Suprapubic skin (tissue), 4 donors: ENCODE measurements at regions not wholly inside any gene's neighbourhood (a gene's known extent, or its start where the extent isn't known, plus 50 kb on each side); places are given as distances from the start of the nearest gene placed in this dataset.

Source experiments
- DNase-seq, 2 donors: peaks; one replicate each; pipeline ENCODE4 v3.0.0-alpha.2; 2019; ENCODE audit warnings: low spot score in 2 of 2
- H3K27ac ChIP-seq: fragments of 200-600 bp; sonication (generic); one replicate; pipeline ENCODE4 v1.5.1; 2019
- H3K27me3 ChIP-seq: fragments of 200-600 bp; sonication (generic); one replicate; pipeline ENCODE4 v1.5.1; 2019
- H3K36me3 ChIP-seq: fragments of 200-600 bp; sonication (generic); one replicate; pipeline ENCODE4 v1.5.1; 2019
- H3K4me1 ChIP-seq: fragments of 200-600 bp; sonication (generic); one replicate; pipeline ENCODE4 v1.5.1; 2019
- H3K4me3 ChIP-seq: fragments of 200-600 bp; sonication (generic); one replicate; pipeline ENCODE4 v1.5.1; 2019; ENCODE audit warnings: mild to moderate bottlenecking
- H3K9me3 ChIP-seq: fragments of 200-600 bp; sonication (generic); one replicate; pipeline ENCODE4 v1.5.1; 2019
- EP300 ChIP-seq: sonication (generic); formaldehyde crosslinking; IDR thresholded peaks from one replicate; pipeline ENCODE4 v1.6.1; 2017; ENCODE audit warnings: antibody characterized with exemption
- POLR2A ChIP-seq, 2 donors: fragments of 450-650 bp; IDR thresholded peaks; one replicate each; pipeline ENCODE4 v1.6.1; 2017; ENCODE audit warnings: antibody characterized with exemption in 2 of 2, mild to moderate bottlenecking in 2 of 2, moderate library complexity in 2 of 2
- POLR2AphosphoS5 ChIP-seq, 3 donors: sonication (generic); formaldehyde crosslinking; IDR thresholded peaks; one replicate each; pipeline ENCODE4 v1.6.1; 2017; ENCODE audit warnings: antibody characterized with exemption in 3 of 3
- WGBS: methylation state at CpG from one replicate; pipeline ENCODE4 v1.1.5; 2018; 5-methylcytosine and 5-hydroxymethylcytosine counted together
- TF ChIP-seq, protein P1 (sequence below), 2 donors: fragments of 200-600 bp in 1 of 2; fragments of 450-650 bp in 1 of 2; sonication (generic) in 1 of 2; IDR thresholded peaks; one replicate each; pipeline ENCODE4 v1.5.1; 2016 to 2019; ENCODE audit warnings: antibody characterized with exemption in 2 of 2, mild to moderate bottlenecking in 1 of 2, moderate library complexity in 1 of 2

DNA sequence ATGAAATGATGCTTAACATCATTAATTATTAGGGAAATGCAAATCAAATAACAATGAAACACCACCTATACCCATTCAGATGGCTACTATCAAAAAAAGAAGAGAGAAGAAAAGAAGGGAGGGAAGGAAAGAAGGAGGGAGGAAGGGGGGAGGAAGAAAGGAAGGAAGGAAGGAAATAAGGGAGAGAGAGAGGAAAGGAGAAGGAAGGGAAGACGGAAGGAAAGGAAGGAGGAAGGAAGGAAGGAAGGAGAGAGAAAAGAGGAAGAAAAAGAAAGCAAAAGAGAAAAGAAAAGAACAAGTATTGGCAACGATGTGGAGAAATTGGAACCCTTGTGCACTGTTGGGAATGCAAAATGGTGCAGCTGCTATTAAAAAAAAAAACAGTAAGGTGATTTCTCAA, 363.3 kb downstream of the TNS1 start:
- 84% methylated on average over 2 of the region's 2 CpGs for WGBS
- H3K9me3 ChIP-seq = no peaks in the 10 kb centered on the region
- no peak for TF ChIP-seq EP300
- no peak for TF ChIP-seq POLR2AphosphoS5 (IDR thresholded peaks at IDR 0.05)

DNA sequence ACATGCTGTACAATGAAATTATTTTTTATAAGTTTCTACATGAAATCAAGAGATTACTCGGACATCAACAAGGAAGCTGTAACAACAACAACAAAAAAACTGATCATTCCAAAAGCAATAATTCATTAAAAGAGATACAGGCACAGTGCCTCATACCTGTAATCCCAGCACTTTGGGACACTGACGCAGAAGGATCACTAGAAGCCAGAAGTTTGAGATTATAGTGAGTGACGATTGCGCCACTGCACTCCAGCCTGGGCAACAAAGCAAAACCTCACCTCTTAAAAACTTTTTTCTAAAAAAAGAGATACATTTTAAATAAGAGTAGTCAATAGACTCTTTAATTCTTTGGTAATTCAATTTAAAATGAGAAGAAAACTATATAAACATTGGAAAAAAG, 364.3 kb downstream of the TNS1 start:
- Histone ChIP-seq H3K4me1 (peaks cover 5% of the 10 kb centered on the region), H3K9me3 (no peaks in the 10 kb centered on the region), H3K27me3 (no peaks in the 10 kb centered on the region), H3K4me3 (no peak overlapping the region), H3K36me3 (no peaks in the 10 kb centered on the region), H3K27ac (no peak overlapping the region)
- 91% methylated on average over 4 of the region's 4 CpGs for WGBS
- DNase-seq = no peak
- TF ChIP-seq POLR2AphosphoS5 (IDR thresholded peaks at IDR 0.05) (no peak), EP300 (no peak), POLR2A (IDR thresholded peaks at IDR 0.05) (no peak)
- TF ChIP-seq, protein P1, sequence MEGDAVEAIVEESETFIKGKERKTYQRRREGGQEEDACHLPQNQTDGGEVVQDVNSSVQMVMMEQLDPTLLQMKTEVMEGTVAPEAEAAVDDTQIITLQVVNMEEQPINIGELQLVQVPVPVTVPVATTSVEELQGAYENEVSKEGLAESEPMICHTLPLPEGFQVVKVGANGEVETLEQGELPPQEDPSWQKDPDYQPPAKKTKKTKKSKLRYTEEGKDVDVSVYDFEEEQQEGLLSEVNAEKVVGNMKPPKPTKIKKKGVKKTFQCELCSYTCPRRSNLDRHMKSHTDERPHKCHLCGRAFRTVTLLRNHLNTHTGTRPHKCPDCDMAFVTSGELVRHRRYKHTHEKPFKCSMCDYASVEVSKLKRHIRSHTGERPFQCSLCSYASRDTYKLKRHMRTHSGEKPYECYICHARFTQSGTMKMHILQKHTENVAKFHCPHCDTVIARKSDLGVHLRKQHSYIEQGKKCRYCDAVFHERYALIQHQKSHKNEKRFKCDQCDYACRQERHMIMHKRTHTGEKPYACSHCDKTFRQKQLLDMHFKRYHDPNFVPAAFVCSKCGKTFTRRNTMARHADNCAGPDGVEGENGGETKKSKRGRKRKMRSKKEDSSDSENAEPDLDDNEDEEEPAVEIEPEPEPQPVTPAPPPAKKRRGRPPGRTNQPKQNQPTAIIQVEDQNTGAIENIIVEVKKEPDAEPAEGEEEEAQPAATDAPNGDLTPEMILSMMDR (IDR thresholded peaks at IDR 0.05) = no peak

More for the DNA sequence above, 363.3 kb downstream of the TNS1 start:
- Histone ChIP-seq H3K36me3 (no peaks in the 10 kb centered on the region), H3K27me3 (no peaks in the 10 kb centered on the region), H3K27ac (no peak overlapping the region), H3K4me3 (no peak overlapping the region), H3K4me1 (no peaks in the 10 kb centered on the region)
- no peak for DNase-seq

DNA sequence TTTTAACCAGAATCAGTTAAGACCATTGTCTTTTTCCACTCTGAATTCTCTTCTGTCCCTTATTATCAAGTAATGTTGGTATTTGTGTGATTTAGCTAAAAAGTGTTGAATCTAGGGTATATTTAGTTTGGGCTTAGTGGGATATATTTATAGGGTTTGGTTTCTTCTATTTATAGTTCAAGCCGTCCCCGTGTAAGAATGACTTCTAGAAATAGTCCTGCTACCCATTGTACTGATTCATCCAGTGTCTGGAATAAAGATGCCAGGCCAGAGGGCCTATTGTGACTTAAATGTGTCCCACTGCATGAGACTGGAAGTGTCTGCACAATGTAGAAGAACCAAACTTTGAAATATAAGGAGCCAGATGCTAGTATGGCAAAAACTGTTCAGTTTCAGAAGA, 364.8 kb downstream of the TNS1 start:
- H3K4me3 ChIP-seq = no peak overlapping the region
- no peaks in the 10 kb centered on the region for H3K9me3 ChIP-seq
- DNase-seq = no peak
- H3K36me3 ChIP-seq = no peaks in the 10 kb centered on the region
- no peaks in the 10 kb centered on the region for H3K27me3 ChIP-seq
- WGBS = 82% methylated on average over 2 of the region's 2 CpGs
- TF ChIP-seq, protein P1 (IDR thresholded peaks at IDR 0.05) = no peak
- TF ChIP-seq EP300 (no peak), POLR2AphosphoS5 (IDR thresholded peaks at IDR 0.05) (no peak), POLR2A (IDR thresholded peaks at IDR 0.05) (no peak)
- peaks cover 5% of the 10 kb centered on the region for H3K4me1 ChIP-seq
- H3K27ac ChIP-seq = no peak overlapping the region

DNA sequence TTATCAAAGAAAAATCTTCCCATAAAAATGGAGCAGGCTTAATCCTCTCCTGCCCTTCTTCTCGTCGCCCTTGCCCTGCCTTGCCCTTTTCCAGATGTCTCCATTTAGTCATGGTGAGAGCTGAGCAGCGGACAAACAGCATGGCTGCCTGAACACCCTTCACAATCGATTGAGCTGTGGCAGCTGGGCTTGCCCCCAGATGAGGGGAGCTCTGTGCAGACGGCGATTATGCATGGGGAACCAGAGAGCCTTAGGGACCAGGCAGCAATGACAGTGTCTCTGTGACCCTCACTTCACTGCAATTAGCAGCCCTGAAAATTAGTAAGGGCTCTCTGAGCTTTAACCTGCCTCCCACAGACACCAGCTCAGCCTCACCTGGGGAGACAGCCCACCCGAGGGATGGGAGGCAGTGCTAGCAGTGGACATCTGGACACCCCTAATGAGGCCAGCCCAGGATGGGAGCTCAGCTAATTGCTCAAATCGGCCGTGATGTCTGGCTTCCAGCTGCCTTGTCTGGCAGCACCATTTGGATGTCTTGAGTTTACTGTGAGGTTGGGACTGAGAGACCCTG, 365.7 kb downstream of the TNS1 start:
- 78% methylated on average over 9 of the region's 9 CpGs for WGBS
- Histone ChIP-seq H3K27ac (no peak overlapping the region), H3K36me3 (no peaks in the 10 kb centered on the region), H3K27me3 (no peaks in the 10 kb centered on the region), H3K9me3 (no peaks in the 10 kb centered on the region), H3K4me3 (no peak overlapping the region), H3K4me1 (peaks cover 8% of the 10 kb centered on the region)
- TF ChIP-seq, protein P1 (IDR thresholded peaks at IDR 0.05) = no peak
- TF ChIP-seq EP300 (no peak), POLR2A (IDR thresholded peaks at IDR 0.05) (no peak), POLR2AphosphoS5 (IDR thresholded peaks at IDR 0.05) (no peak)
- no peak for DNase-seq

DNA sequence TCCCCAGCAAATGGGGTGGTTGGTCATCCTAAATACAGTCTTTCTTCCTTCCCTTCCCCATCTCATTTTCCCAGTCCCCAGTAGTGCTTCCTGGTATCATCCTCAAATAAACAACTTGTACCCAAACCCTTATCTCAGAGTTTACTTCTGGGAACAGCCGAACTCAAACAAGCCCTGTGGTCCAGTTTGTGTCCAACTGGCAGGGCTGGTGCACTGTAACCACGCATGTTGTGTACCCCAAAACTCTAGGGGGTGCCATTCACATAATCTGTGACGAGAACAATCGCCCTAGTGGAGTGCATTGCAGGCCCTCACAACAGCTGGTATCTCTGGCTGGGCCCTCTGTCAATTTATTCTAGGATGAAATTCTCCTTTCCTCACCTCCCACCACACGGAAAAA, 366.2 kb downstream of the TNS1 start:
- no peak for TF ChIP-seq POLR2AphosphoS5 (IDR thresholded peaks at IDR 0.05)
- TF ChIP-seq POLR2A (IDR thresholded peaks at IDR 0.05) = no peak
- TF ChIP-seq, protein P1 (IDR thresholded peaks at IDR 0.05) = no peak
- no peak for TF ChIP-seq EP300
- H3K9me3 ChIP-seq = no peaks in the 10 kb centered on the region
- H3K27me3 ChIP-seq = no peaks in the 10 kb centered on the region
- peaks cover 8% of the 10 kb centered on the region for H3K4me1 ChIP-seq
- H3K4me3 ChIP-seq = no peak overlapping the region
- H3K27ac ChIP-seq = no peak overlapping the region
- 83% methylated on average over 5 of the region's 5 CpGs for WGBS
- no peak for DNase-seq
- H3K36me3 ChIP-seq = no peaks in the 10 kb centered on the region

DNA sequence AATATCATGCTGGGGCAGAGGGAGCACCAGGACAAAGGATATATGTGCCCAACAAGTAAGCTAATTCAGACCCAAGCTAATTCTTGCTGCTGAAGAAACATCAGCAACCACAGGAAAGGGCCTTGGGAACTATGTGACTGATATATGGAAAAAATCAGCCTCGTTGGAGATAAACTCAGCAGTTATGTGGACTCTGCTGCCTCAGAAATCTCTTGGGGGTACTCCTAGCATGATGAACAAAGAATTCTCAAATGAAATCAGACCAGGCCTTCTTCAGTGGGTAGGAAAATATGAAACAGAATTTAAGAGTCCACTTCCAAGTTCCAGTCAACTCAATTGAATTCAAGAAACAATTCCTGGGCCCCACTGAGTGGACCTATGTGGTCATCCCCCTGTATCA, 367.9 kb downstream of the TNS1 start:
- Histone ChIP-seq H3K9me3 (no peaks in the 10 kb centered on the region), H3K4me3 (no peak overlapping the region), H3K36me3 (no peaks in the 10 kb centered on the region), H3K4me1 (peaks cover 8% of the 10 kb centered on the region), H3K27me3 (no peaks in the 10 kb centered on the region), H3K27ac (peak overlapping the region; percentile 18)
- TF ChIP-seq, protein P1 (IDR thresholded peaks at IDR 0.05) = no peak
- no peak for TF ChIP-seq POLR2A (IDR thresholded peaks at IDR 0.05)
- no peak for TF ChIP-seq EP300
- no peak for TF ChIP-seq POLR2AphosphoS5 (IDR thresholded peaks at IDR 0.05)
- 46% methylated on average over 1 of the region's 1 CpG for WGBS
- no peak for DNase-seq
